ENCODE measurements at regions not wholly inside any gene's neighbourhood (a gene's known extent, or its start where the extent isn't known, plus 50 kb on each side); places are given as distances from the start of the nearest gene placed in this dataset.

- H3K79me2 ChIP-seq (ENCODE audit: control insufficient read depth, insufficient read depth, low read length), result no peaks in the 10 kb centered on the region
- no peak overlapping the region for H3K9ac ChIP-seq (ENCODE audit: insufficient read depth, low read length)
- H3K9me3 ChIP-seq (ENCODE audit: control insufficient read depth, insufficient read depth, low read depth, low read length), result no peaks in the 10 kb centered on the region
- H3K4me3 ChIP-seq (replicated peaks in 1 of 4; ENCODE audit: control extremely low read depth in 1 of 4, insufficient read depth in 1 of 4, low read depth in 3 of 4, low read length in 4 of 4), result no peak overlapping the region
- H4K20me1 ChIP-seq (ENCODE audit: control insufficient read depth, extremely low read depth, insufficient read depth, low read length), result no peaks in the 10 kb centered on the region
- no peak overlapping the region for H2AFZ ChIP-seq (ENCODE audit: low read length)
- no peak for DNase-seq (ENCODE audit: low read depth in 2 of 2)
- H3K4me2 ChIP-seq (ENCODE audit: extremely low read depth, insufficient read depth, low read length), result no peak overlapping the region
- no peak overlapping the region for H3K27ac ChIP-seq (ENCODE audit: insufficient read depth, low read length)
- TF ChIP-seq CTCF (conservative IDR thresholded peaks at IDR 0.05 in 1 of 2, IDR thresholded peaks at IDR 0.05 in 1 of 2; ENCODE audit: low read depth in 1 of 2, low read length in 2 of 2), result no peak
- TF ChIP-seq EZH2 (IDR thresholded peaks at IDR 0.05; ENCODE audit: low read length, missing control alignments), result no peak
- no peaks in the 10 kb centered on the region for H3K27me3 ChIP-seq (ENCODE audit: control insufficient read depth, insufficient read depth, low read length)
- no peaks in the 10 kb centered on the region for H3K36me3 ChIP-seq (ENCODE audit: control insufficient read depth, insufficient read depth, low read length)
- no peaks in the 10 kb centered on the region for H3K4me1 ChIP-seq (ENCODE audit: control insufficient read depth, extremely low read depth, insufficient read depth, low read length)
These were observed 254.6 kb downstream of the BUD13 start for GRCh38 chr11:116518141-116518540.

GRCh38 chr11:116517584-116517983 lies 255.2 kb downstream of the BUD13 start:
- Histone ChIP-seq H3K79me2 (ENCODE audit: control insufficient read depth, insufficient read depth, low read length) (no peaks in the 10 kb centered on the region), H2AFZ (ENCODE audit: low read length) (no peak overlapping the region), H3K4me1 (ENCODE audit: control insufficient read depth, extremely low read depth, insufficient read depth, low read length) (no peaks in the 10 kb centered on the region), H3K4me2 (ENCODE audit: extremely low read depth, insufficient read depth, low read length) (no peak overlapping the region), H4K20me1 (ENCODE audit: control insufficient read depth, extremely low read depth, insufficient read depth, low read length) (no peaks in the 10 kb centered on the region), H3K36me3 (ENCODE audit: control insufficient read depth, insufficient read depth, low read length) (no peaks in the 10 kb centered on the region), H3K9ac (ENCODE audit: insufficient read depth, low read length) (no peak overlapping the region), H3K27me3 (ENCODE audit: control insufficient read depth, insufficient read depth, low read length) (no peaks in the 10 kb centered on the region), H3K27ac (ENCODE audit: insufficient read depth, low read length) (no peak overlapping the region), H3K4me3 (replicated peaks in 1 of 4; ENCODE audit: control extremely low read depth in 1 of 4, insufficient read depth in 1 of 4, low read depth in 3 of 4, low read length in 4 of 4) (no peak overlapping the region), H3K9me3 (ENCODE audit: control insufficient read depth, insufficient read depth, low read depth, low read length) (no peaks in the 10 kb centered on the region)
- TF ChIP-seq EZH2 (IDR thresholded peaks at IDR 0.05; ENCODE audit: low read length, missing control alignments) (no peak), CTCF (conservative IDR thresholded peaks at IDR 0.05 in 1 of 2, IDR thresholded peaks at IDR 0.05 in 1 of 2; ENCODE audit: low read depth in 1 of 2, low read length in 2 of 2) (no peak)
- no peak for DNase-seq (ENCODE audit: low read depth in 2 of 2)

GRCh38 chr11:116517077-116517476 lies 255.7 kb downstream of the BUD13 start:
- Histone ChIP-seq H3K4me3 (replicated peaks in 1 of 4; ENCODE audit: control extremely low read depth in 1 of 4, insufficient read depth in 1 of 4, low read depth in 3 of 4, low read length in 4 of 4) (no peak overlapping the region), H3K27ac (ENCODE audit: insufficient read depth, low read length) (no peak overlapping the region), H3K4me1 (ENCODE audit: control insufficient read depth, extremely low read depth, insufficient read depth, low read length) (no peaks in the 10 kb centered on the region), H3K36me3 (ENCODE audit: control insufficient read depth, insufficient read depth, low read length) (no peaks in the 10 kb centered on the region), H3K9ac (ENCODE audit: insufficient read depth, low read length) (no peak overlapping the region), H3K27me3 (ENCODE audit: control insufficient read depth, insufficient read depth, low read length) (no peaks in the 10 kb centered on the region), H3K79me2 (ENCODE audit: control insufficient read depth, insufficient read depth, low read length) (no peaks in the 10 kb centered on the region), H2AFZ (ENCODE audit: low read length) (no peak overlapping the region), H4K20me1 (ENCODE audit: control insufficient read depth, extremely low read depth, insufficient read depth, low read length) (no peaks in the 10 kb centered on the region), H3K9me3 (ENCODE audit: control insufficient read depth, insufficient read depth, low read depth, low read length) (no peaks in the 10 kb centered on the region), H3K4me2 (ENCODE audit: extremely low read depth, insufficient read depth, low read length) (no peak overlapping the region)
- TF ChIP-seq EZH2 (IDR thresholded peaks at IDR 0.05; ENCODE audit: low read length, missing control alignments) (no peak), CTCF (conservative IDR thresholded peaks at IDR 0.05 in 1 of 2, IDR thresholded peaks at IDR 0.05 in 1 of 2; ENCODE audit: low read depth in 1 of 2, low read length in 2 of 2) (no peak)
- no peak for DNase-seq (ENCODE audit: low read depth in 2 of 2)
